Hepatic stellate cell (primary cell): ENCODE measurements at regions not wholly inside any gene's neighbourhood (a gene's known extent, or its start where the extent isn't known, plus 50 kb on each side); places are given as distances from the start of the nearest gene placed in this dataset.
"Not testable (repeated sequence)": the region's sequence is repeated elsewhere in the genome, so short reads cannot be mapped to it uniquely, and the experiment has no call there.

Experiments used
- DNase-seq: peaks from one replicate; pipeline ENCODE4 v3.0.0; 2011; ENCODE audit warnings: low spot score

GRCh38 chr3:137612291-137612690 lies 151.8 kb upstream of the SOX14 start:
- no peak for DNase-seq

GRCh38 chr3:137615659-137616418 lies 148.3 kb upstream of the SOX14 start:
- DNase-seq, result no peak

GRCh38 chr3:137641879-137642704 lies 122.0 kb upstream of the SOX14 start:
- no peak for DNase-seq

GRCh38 chr3:137642831-137643230 lies 121.3 kb upstream of the SOX14 start:
- no peak for DNase-seq

- no peak for DNase-seq
These were observed 116.9 kb upstream of the SOX14 start for GRCh38 chr3:137647179-137647578.

- no peak for DNase-seq
These were observed 94.5 kb upstream of the SOX14 start for GRCh38 chr3:137669519-137670060.

- DNase-seq, result no peak
These were observed 76.8 kb upstream of the SOX14 start for GRCh38 chr3:137687181-137687879.

- no peak for DNase-seq
These were observed 71.2 kb upstream of the SOX14 start for GRCh38 chr3:137692803-137693431.

- no peak for DNase-seq
These were observed 70.3 kb upstream of the SOX14 start for GRCh38 chr3:137693791-137694190.

- DNase-seq, result no peak
These were observed 69.3 kb upstream of the SOX14 start for GRCh38 chr3:137694836-137695235.

GRCh38 chr3:137695351-137695750 lies 68.8 kb upstream of the SOX14 start:
- no peak for DNase-seq

GRCh38 chr3:137709011-137709601 lies 55.0 kb upstream of the SOX14 start:
- no peak for DNase-seq

- DNase-seq, result not testable (repeated sequence)
These were observed 50.1 kb upstream of the SOX14 start for GRCh38 chr3:137713965-137714364.
